Trophoblast cell (in vitro differentiated cells and primary cell): ENCODE measurements at regions not wholly inside any gene's neighbourhood (a gene's known extent, or its start where the extent isn't known, plus 50 kb on each side); places are given as distances from the start of the nearest gene placed in this dataset.

Experiments
- DNase-seq, 2 donors: peaks; one replicate each; pipeline ENCODE4 v3.0.0-alpha.2; 2016
- H2AFZ ChIP-seq: 2 replicates; pipeline ENCODE4 v1.6.1; 2013; ENCODE audit warnings: low read length, moderate library complexity, mild to moderate bottlenecking; ENCODE audit not compliant: insufficient read depth, poor library complexity
- H2AK5ac ChIP-seq: 2 replicates; pipeline ENCODE4 v1.6.1; 2013; ENCODE audit warnings: mild to moderate bottlenecking, low read length
- H2BK120ac ChIP-seq: 2 replicates; pipeline ENCODE4 v1.6.1; 2013; ENCODE audit warnings: low read length, mild to moderate bottlenecking, moderate library complexity; ENCODE audit not compliant: insufficient read depth, poor library complexity
- H2BK12ac ChIP-seq: 2 replicates; pipeline ENCODE4 v1.6.1; 2013; ENCODE audit warnings: mild to moderate bottlenecking, low read length, moderate library complexity
- H2BK5ac ChIP-seq: 2 replicates; pipeline ENCODE4 v1.6.1; 2013; ENCODE audit warnings: low read length, low read depth, moderate library complexity, mild to moderate bottlenecking; ENCODE audit not compliant: poor library complexity
- H3K14ac ChIP-seq: 2 replicates; pipeline ENCODE4 v1.6.1; 2013; ENCODE audit warnings: mild to moderate bottlenecking, low read length
- H3K18ac ChIP-seq: 2 replicates; pipeline ENCODE4 v1.6.1; 2013; ENCODE audit warnings: mild to moderate bottlenecking, low read length
- H3K23ac ChIP-seq: 2 replicates; pipeline ENCODE4 v1.6.1; 2013; ENCODE audit warnings: low read length
- H3K27ac ChIP-seq: 2 replicates; pipeline ENCODE4 v1.5.1; 2013; ENCODE audit warnings: low read depth, mild to moderate bottlenecking, inconsistent platforms, low read length, moderate library complexity
- H3K27me3 ChIP-seq: 2 replicates; pipeline ENCODE4 v1.6.1; 2013; ENCODE audit warnings: inconsistent platforms, mild to moderate bottlenecking, low read length, moderate library complexity; ENCODE audit not compliant: insufficient read depth
- H3K36me3 ChIP-seq, 2 experiments: 1 replicate in 1 of 2; 2 replicates in 1 of 2; pipeline ENCODE4 v1.6.1; 2013; ENCODE audit warnings: low read length in 2 of 2, mild to moderate bottlenecking in 2 of 2, moderate library complexity in 1 of 2; ENCODE audit not compliant: insufficient read depth in 2 of 2, control insufficient read depth in 1 of 2
- H3K4ac ChIP-seq: 2 replicates; pipeline ENCODE4 v1.6.1; 2013; ENCODE audit warnings: low read depth, mild to moderate bottlenecking, low read length, moderate library complexity
- H3K4me1 ChIP-seq, 2 experiments: 1 replicate in 1 of 2; 2 replicates in 1 of 2; pipeline ENCODE4 v1.6.1; 2013; ENCODE audit warnings: low read length in 2 of 2, mild to moderate bottlenecking in 2 of 2, moderate library complexity in 1 of 2; ENCODE audit not compliant: insufficient read depth in 2 of 2, control insufficient read depth in 1 of 2
- H3K4me2 ChIP-seq: 2 replicates; pipeline ENCODE4 v1.6.1; 2013; ENCODE audit warnings: inconsistent platforms, mild to moderate bottlenecking, low read length, moderate library complexity
- H3K4me3 ChIP-seq: 2 replicates; pipeline ENCODE4 v1.5.1; 2013; ENCODE audit warnings: mild to moderate bottlenecking, low read depth, low read length, inconsistent platforms
- H3K79me1 ChIP-seq: one replicate; pipeline ENCODE4 v1.6.1; 2013; ENCODE audit warnings: low read length
- H3K79me2 ChIP-seq: 2 replicates; pipeline ENCODE4 v1.6.1; 2013; ENCODE audit warnings: low read length, mild to moderate bottlenecking; ENCODE audit not compliant: control insufficient read depth, insufficient read depth, poor library complexity
- H3K9ac ChIP-seq: 2 replicates; pipeline ENCODE4 v1.6.1; 2013; ENCODE audit warnings: mild to moderate bottlenecking, low read length
- H3K9me3 ChIP-seq: 2 replicates; pipeline ENCODE4 v1.6.1; 2013; ENCODE audit warnings: low read depth, mild to moderate bottlenecking, control low read depth, inconsistent platforms, low read length; ENCODE audit not compliant: insufficient read depth
- H4K12ac ChIP-seq: 2 replicates; pipeline ENCODE4 v1.6.1; 2013; ENCODE audit warnings: low read depth, mild to moderate bottlenecking, low read length, moderate library complexity
- H4K8ac ChIP-seq: 2 replicates; pipeline ENCODE4 v1.6.1; 2013; ENCODE audit warnings: low read depth, mild to moderate bottlenecking, low read length, moderate library complexity
- H4K91ac ChIP-seq: one replicate; pipeline ENCODE4 v1.6.1; 2013; ENCODE audit warnings: low read depth, mild to moderate bottlenecking, low read length, moderate library complexity
- WGBS: extraction: QIAGEN DNeasy Blood & Tissue Kit; methylation state at CpG from one replicate; pipeline ENCODE4 v1.1.7; 2013; ENCODE audit warnings: missing lambda C conversion rate; ENCODE audit not compliant: insufficient read length, insufficient coverage; ENCODE audit errors: extremely low coverage; 5-methylcytosine and 5-hydroxymethylcytosine counted together

DNA sequence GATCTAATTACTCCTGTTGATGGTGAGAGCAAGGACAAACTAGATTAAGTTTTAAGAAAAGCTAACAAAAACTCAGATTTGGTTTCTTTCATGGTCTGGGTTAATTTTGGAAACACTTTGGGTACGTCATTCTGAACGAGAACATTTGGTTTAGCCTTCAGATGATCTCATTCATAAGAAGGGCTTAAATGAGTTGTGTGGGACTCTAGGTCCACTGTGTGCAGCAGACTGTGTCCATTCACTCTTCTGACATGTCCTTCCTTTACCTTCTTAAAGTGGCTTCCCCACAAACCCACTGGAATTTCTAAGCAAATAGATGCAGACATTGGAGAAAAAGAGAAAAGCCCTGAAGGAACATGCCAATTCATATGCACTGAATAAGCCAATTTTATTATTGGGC, 96.8 kb downstream of the FBXO4 start:
- Histone ChIP-seq H4K8ac (no peak overlapping the region), H3K4me2 (no peak overlapping the region), H3K36me3 (no peaks in the 10 kb centered on the region), H4K91ac (no peak overlapping the region), H3K79me2 (no peaks in the 10 kb centered on the region), H2BK5ac (no peak overlapping the region), H3K4ac (no peak overlapping the region), H2BK12ac (no peak overlapping the region), H2BK120ac (no peak overlapping the region), H4K12ac (no peak overlapping the region), H2AFZ (no peak overlapping the region), H3K14ac (no peak overlapping the region), H3K27me3 (no peaks in the 10 kb centered on the region), H3K4me3 (no peak overlapping the region), H3K79me1 (no peaks in the 10 kb centered on the region), H3K27ac (no peak overlapping the region), H3K23ac (no peak overlapping the region), H2AK5ac (no peak overlapping the region), H3K9me3 (no peaks in the 10 kb centered on the region), H3K18ac (no peak overlapping the region), H3K9ac (no peak overlapping the region), H3K4me1 (no peaks in the 10 kb centered on the region)
- WGBS = no CpG with 5 or more reads among the region's 2 CpGs
- no peak for DNase-seq

GRCh38 chr5:42022383-42022972, 97.4 kb downstream of the FBXO4 start:
- H3K79me1 ChIP-seq = no peaks in the 10 kb centered on the region
- no peak for DNase-seq
- no peak overlapping the region for H3K4me2 ChIP-seq
- H4K12ac ChIP-seq = no peak overlapping the region
- no peak overlapping the region for H2AK5ac ChIP-seq
- H3K79me2 ChIP-seq = no peaks in the 10 kb centered on the region
- H3K27ac ChIP-seq = no peak overlapping the region
- no peak overlapping the region for H2BK12ac ChIP-seq
- H3K18ac ChIP-seq = no peak overlapping the region
- no peak overlapping the region for H2BK5ac ChIP-seq
- no peak overlapping the region for H3K23ac ChIP-seq
- no peak overlapping the region for H3K4ac ChIP-seq
- H3K14ac ChIP-seq = no peak overlapping the region
- H3K9me3 ChIP-seq = no peaks in the 10 kb centered on the region
- H3K36me3 ChIP-seq = no peaks in the 10 kb centered on the region
- no peak overlapping the region for H4K91ac ChIP-seq
- no peak overlapping the region for H2BK120ac ChIP-seq
- H3K4me3 ChIP-seq = no peak overlapping the region
- H4K8ac ChIP-seq = no peak overlapping the region
- H3K27me3 ChIP-seq = no peaks in the 10 kb centered on the region
- no peak overlapping the region for H2AFZ ChIP-seq
- no peaks in the 10 kb centered on the region for H3K4me1 ChIP-seq
- H3K9ac ChIP-seq = no peak overlapping the region
- WGBS = no CpG with 5 or more reads among the region's 2 CpGs

DNA sequence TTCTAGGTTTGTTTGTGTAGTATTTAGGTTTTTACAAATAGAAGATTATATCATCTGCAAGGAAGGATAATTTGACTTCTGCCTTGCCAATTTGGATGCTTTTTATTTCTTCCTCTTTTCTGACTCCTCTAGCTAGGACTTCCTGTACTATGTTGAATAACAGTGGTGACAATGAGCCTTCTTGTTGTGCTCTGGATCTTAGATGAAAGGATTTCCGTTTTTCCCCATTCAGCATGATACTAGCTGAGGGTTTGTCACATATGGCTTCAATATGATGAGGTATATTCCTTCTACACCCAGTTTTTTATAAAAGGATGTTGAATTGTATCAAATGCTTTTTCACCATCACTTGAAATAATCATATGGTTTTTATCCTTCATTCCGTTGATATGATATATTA, 101.4 kb downstream of the FBXO4 start:
- Histone ChIP-seq H3K79me2 (no peaks in the 10 kb centered on the region), H3K36me3 (no peaks in the 10 kb centered on the region), H2AK5ac (no peak overlapping the region), H3K4me2 (no peak overlapping the region), H2BK12ac (no peak overlapping the region), H2AFZ (no peak overlapping the region), H3K4me1 (no peaks in the 10 kb centered on the region), H3K4me3 (no peak overlapping the region), H3K9ac (no peak overlapping the region), H2BK5ac (no peak overlapping the region), H3K4ac (no peak overlapping the region), H3K14ac (no peak overlapping the region), H2BK120ac (no peak overlapping the region), H4K8ac (no peak overlapping the region), H4K91ac (no peak overlapping the region), H3K9me3 (no peaks in the 10 kb centered on the region), H3K18ac (no peak overlapping the region), H3K79me1 (no peaks in the 10 kb centered on the region), H3K23ac (no peak overlapping the region), H4K12ac (no peak overlapping the region), H3K27me3 (no peaks in the 10 kb centered on the region), H3K27ac (no peak overlapping the region)
- WGBS = no CpG with 5 or more reads among the region's 2 CpGs
- DNase-seq = no peak

- Histone ChIP-seq H3K4ac (no peak overlapping the region), H4K91ac (no peak overlapping the region), H3K27ac (no peak overlapping the region), H4K8ac (no peak overlapping the region), H2AFZ (no peak overlapping the region), H3K4me1 (no peaks in the 10 kb centered on the region), H3K9me3 (no peaks in the 10 kb centered on the region), H2BK5ac (no peak overlapping the region), H3K36me3 (no peaks in the 10 kb centered on the region), H3K79me1 (no peaks in the 10 kb centered on the region), H2BK120ac (no peak overlapping the region), H3K14ac (no peak overlapping the region), H3K23ac (no peak overlapping the region), H3K79me2 (no peaks in the 10 kb centered on the region), H4K12ac (no peak overlapping the region), H3K4me2 (no peak overlapping the region), H3K4me3 (no peak overlapping the region), H3K18ac (no peak overlapping the region), H3K9ac (no peak overlapping the region), H3K27me3 (no peaks in the 10 kb centered on the region), H2BK12ac (no peak overlapping the region), H2AK5ac (no peak overlapping the region)
- WGBS = no CpG with 5 or more reads among the region's 1 CpG
- DNase-seq = no peak
Measured at GRCh38 chr5:42032137-42032536, 107.1 kb downstream of the FBXO4 start.
